ENCODE measurements at regions not wholly inside any gene's neighbourhood (a gene's known extent, or its start where the extent isn't known, plus 50 kb on each side); places are given as distances from the start of the nearest gene placed in this dataset.

GRCh38 chr12:45543887-45544286 is 185.6 kb upstream of the ARID2 start:
- no peaks in the 10 kb centered on the region for H3K27me3 Mint-ChIP-seq (ENCODE audit: low read depth)
- TF ChIP-seq CTCF (IDR thresholded peaks at IDR 0.05; ENCODE audit: unreplicated experiment in 3 of 3) = peak; percentile 52 to 73 (median 62)
- H3K4me1 Mint-ChIP-seq = peaks cover 5% of the 10 kb centered on the region
- H3K4me3 Mint-ChIP-seq = no peak overlapping the region
- no peaks in the 10 kb centered on the region for H3K9me3 Mint-ChIP-seq
- no peaks in the 10 kb centered on the region for H3K36me3 Mint-ChIP-seq (ENCODE audit: low read depth)
- no peak overlapping the region for H3K27ac Mint-ChIP-seq

- no peaks in the 10 kb centered on the region for H3K9me3 Mint-ChIP-seq
- H3K27ac Mint-ChIP-seq = no peak overlapping the region
- H3K27me3 Mint-ChIP-seq (ENCODE audit: low read depth) = no peaks in the 10 kb centered on the region
- no peaks in the 10 kb centered on the region for H3K36me3 Mint-ChIP-seq (ENCODE audit: low read depth)
- TF ChIP-seq CTCF (IDR thresholded peaks at IDR 0.05; ENCODE audit: unreplicated experiment in 3 of 3) = no peak
- H3K4me3 Mint-ChIP-seq = no peak overlapping the region
- no peaks in the 10 kb centered on the region for H3K4me1 Mint-ChIP-seq
Measured at GRCh38 chr12:45546545-45546944, 183.0 kb upstream of the ARID2 start.

GRCh38 chr12:45547132-45547531 is 182.4 kb upstream of the ARID2 start:
- TF ChIP-seq CTCF (IDR thresholded peaks at IDR 0.05; ENCODE audit: unreplicated experiment in 3 of 3) = no peak
- H3K4me3 Mint-ChIP-seq = no peak overlapping the region
- H3K27ac Mint-ChIP-seq = no peak overlapping the region
- no peaks in the 10 kb centered on the region for H3K4me1 Mint-ChIP-seq
- H3K9me3 Mint-ChIP-seq = no peaks in the 10 kb centered on the region
- H3K27me3 Mint-ChIP-seq (ENCODE audit: low read depth) = no peaks in the 10 kb centered on the region
- no peaks in the 10 kb centered on the region for H3K36me3 Mint-ChIP-seq (ENCODE audit: low read depth)

GRCh38 chr12:45547822-45548221 is 181.7 kb upstream of the ARID2 start:
- Mint-ChIP-seq H3K9me3 (no peaks in the 10 kb centered on the region), H3K36me3 (ENCODE audit: low read depth) (no peaks in the 10 kb centered on the region), H3K27ac (no peak overlapping the region), H3K4me3 (no peak overlapping the region), H3K4me1 (no peaks in the 10 kb centered on the region), H3K27me3 (ENCODE audit: low read depth) (no peaks in the 10 kb centered on the region)
- TF ChIP-seq CTCF (IDR thresholded peaks at IDR 0.05; ENCODE audit: unreplicated experiment in 3 of 3) = no peak

- no peaks in the 10 kb centered on the region for H3K36me3 Mint-ChIP-seq (ENCODE audit: low read depth)
- H3K27me3 Mint-ChIP-seq (ENCODE audit: low read depth) = no peaks in the 10 kb centered on the region
- H3K4me3 Mint-ChIP-seq = no peak overlapping the region
- no peak for TF ChIP-seq CTCF (IDR thresholded peaks at IDR 0.05; ENCODE audit: unreplicated experiment in 3 of 3)
- no peak overlapping the region for H3K27ac Mint-ChIP-seq
- H3K4me1 Mint-ChIP-seq = no peaks in the 10 kb centered on the region
- no peaks in the 10 kb centered on the region for H3K9me3 Mint-ChIP-seq
Measured at GRCh38 chr12:45548426-45548825, 181.1 kb upstream of the ARID2 start.

GRCh38 chr12:45549337-45549902 is 180.1 kb upstream of the ARID2 start:
- no peaks in the 10 kb centered on the region for H3K27me3 Mint-ChIP-seq (ENCODE audit: low read depth)
- H3K4me1 Mint-ChIP-seq = no peaks in the 10 kb centered on the region
- H3K27ac Mint-ChIP-seq = no peak overlapping the region
- H3K4me3 Mint-ChIP-seq = no peak overlapping the region
- H3K36me3 Mint-ChIP-seq (ENCODE audit: low read depth) = no peaks in the 10 kb centered on the region
- no peak for TF ChIP-seq CTCF (IDR thresholded peaks at IDR 0.05; ENCODE audit: unreplicated experiment in 3 of 3)
- no peaks in the 10 kb centered on the region for H3K9me3 Mint-ChIP-seq

Data from nephron (organoid).